Upper lobe of right lung (tissue), 1 donor: ENCODE measurements at regions not wholly inside any gene's neighbourhood (a gene's known extent, or its start where the extent isn't known, plus 50 kb on each side); places are given as distances from the start of the nearest gene placed in this dataset.
A peak's percentile ranks its signal among the peaks of the same experiment; 100 is the strongest.

Experiments used
- ATAC-seq: fragments of 200-7000 bp; cut with Tn5 transposase; one replicate; pipeline ENCODE4 v1.9.1; 2020; ENCODE audit warnings: mild to moderate bottlenecking, moderate library complexity
- DNase-seq: peaks from one replicate; pipeline ENCODE4 v3.0.0-alpha.2; 2020
- H3K27ac ChIP-seq: fragments of 200-600 bp; one replicate; pipeline ENCODE4 v1.8.0; 2022
- H3K27me3 ChIP-seq: fragments of 200-600 bp; one replicate; pipeline ENCODE4 v1.8.0; 2022; ENCODE audit warnings: mild to moderate bottlenecking
- H3K36me3 ChIP-seq: fragments of 200-600 bp; one replicate; pipeline ENCODE4 v1.8.0; 2022
- H3K4me1 ChIP-seq: fragments of 200-600 bp; one replicate; pipeline ENCODE4 v1.8.0; 2022
- H3K4me3 ChIP-seq: fragments of 200-600 bp; one replicate; pipeline ENCODE4 v1.8.0; 2022; ENCODE audit warnings: mild to moderate bottlenecking
- H3K9me3 ChIP-seq: fragments of 200-600 bp; one replicate; pipeline ENCODE4 v1.8.0; 2022
- CTCF ChIP-seq: fragments of 200-600 bp; IDR thresholded peaks from one replicate; pipeline ENCODE4 v1.8.0; 2022; ENCODE audit warnings: antibody characterized with exemption
- intact Hi-C: fragments of 100-400 bp; cut with DNase I; formaldehyde crosslinking; loops from one replicate; pipeline ENCODE4 v1.11.0; 2022
- donor health status: DM: no; HTN: yes; CAD: no; lungs with severe emphysema.

GRCh38 chr22:48240148-48240934 lies 1477.9 kb downstream of the TBC1D22A start:
- H3K4me3 ChIP-seq, result no peak overlapping the region
- no peaks in the 10 kb centered on the region for H3K4me1 ChIP-seq
- no peaks in the 10 kb centered on the region for H3K27me3 ChIP-seq
- no peaks in the 10 kb centered on the region for H3K36me3 ChIP-seq
- DNase-seq (no peak), ATAC-seq (no peak)
- no peak for TF ChIP-seq CTCF
- no peak overlapping the region for H3K27ac ChIP-seq
- no peaks in the 10 kb centered on the region for H3K9me3 ChIP-seq
- intact Hi-C loops, result no loop called here

- Histone ChIP-seq H3K4me1 (no peaks in the 10 kb centered on the region), H3K9me3 (no peaks in the 10 kb centered on the region), H3K27ac (no peak overlapping the region), H3K4me3 (no peak overlapping the region), H3K36me3 (no peaks in the 10 kb centered on the region), H3K27me3 (no peaks in the 10 kb centered on the region)
- DNase-seq (no peak), ATAC-seq (no peak)
- no peak for TF ChIP-seq CTCF
- intact Hi-C loops, result no loop called here
Observed at GRCh38 chr22:48239461-48240147, 1477.2 kb downstream of the TBC1D22A start.

DNA sequence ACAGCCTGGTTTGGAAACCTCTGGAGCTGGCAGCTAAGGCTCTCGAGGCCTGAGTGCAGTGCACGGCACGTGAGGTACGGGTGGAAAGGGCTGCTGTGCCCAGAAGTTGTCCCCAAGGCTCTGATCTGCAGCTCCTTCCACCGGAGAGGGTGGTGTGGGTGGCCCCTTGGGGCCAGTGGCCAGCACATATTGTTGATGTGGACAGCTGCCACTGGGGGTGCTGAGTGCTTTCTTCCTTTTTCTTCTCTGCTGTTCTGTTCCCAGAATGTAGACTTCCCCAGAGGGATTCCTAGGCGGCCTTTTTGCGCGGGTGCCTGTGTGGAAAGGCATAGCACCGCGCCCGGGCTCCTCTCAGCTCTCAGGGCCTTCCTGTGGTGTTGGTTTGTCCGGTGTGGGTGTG lies 1476.5 kb downstream of the TBC1D22A start:
- Histone ChIP-seq H3K27ac (no peak overlapping the region), H3K4me1 (no peaks in the 10 kb centered on the region), H3K27me3 (no peaks in the 10 kb centered on the region), H3K9me3 (no peaks in the 10 kb centered on the region), H3K4me3 (no peak overlapping the region), H3K36me3 (no peaks in the 10 kb centered on the region)
- intact Hi-C loops, result no loop called here
- ATAC-seq, result no peak
- DNase-seq, result no peak
- no peak for TF ChIP-seq CTCF

GRCh38 chr22:48238284-48238915 lies 1476.0 kb downstream of the TBC1D22A start:
- TF ChIP-seq CTCF, result no peak
- H3K4me3 ChIP-seq, result no peak overlapping the region
- no peaks in the 10 kb centered on the region for H3K4me1 ChIP-seq
- no peaks in the 10 kb centered on the region for H3K9me3 ChIP-seq
- no peak for DNase-seq
- intact Hi-C loops, result no loop called here
- no peaks in the 10 kb centered on the region for H3K27me3 ChIP-seq
- no peak for ATAC-seq
- H3K36me3 ChIP-seq, result no peaks in the 10 kb centered on the region
- no peak overlapping the region for H3K27ac ChIP-seq

- no peaks in the 10 kb centered on the region for H3K9me3 ChIP-seq
- no peaks in the 10 kb centered on the region for H3K27me3 ChIP-seq
- DNase-seq, result no peak
- no peak overlapping the region for H3K27ac ChIP-seq
- TF ChIP-seq CTCF, result no peak
- no peak overlapping the region for H3K4me3 ChIP-seq
- H3K4me1 ChIP-seq, result no peaks in the 10 kb centered on the region
- H3K36me3 ChIP-seq, result no peaks in the 10 kb centered on the region
- ATAC-seq, result peak; percentile 19
- intact Hi-C loops, result no loop called here
Observed at GRCh38 chr22:48237466-48238283, 1475.2 kb downstream of the TBC1D22A start.
